Naive thymus-derived CD4-positive, alpha-beta T cell (primary cell): ENCODE measurements at regions not wholly inside any gene's neighbourhood (a gene's known extent, or its start where the extent isn't known, plus 50 kb on each side); places are given as distances from the start of the nearest gene placed in this dataset.

Experiments
- ATAC-seq: fragments of 150-1000 bp; cut with Tn5 transposase; 2 replicates; pipeline ENCODE4 v1.10.0; 2021; ENCODE audit warnings: mild to moderate bottlenecking, moderate library complexity
- CTCF ChIA-PET: fragments of 350-600 bp; sonication (Branson Sonifier 250); formaldehyde crosslinking; loops from one replicate; lab custom pipeline; 2021; ENCODE audit warnings: antibody characterized with exemption; lab: Charles Lee
- POLR2A ChIA-PET: fragments of 350-600 bp; sonication (Branson Sonifier 250); formaldehyde crosslinking; loops from one replicate; lab custom pipeline; 2021; ENCODE audit warnings: antibody characterized with exemption, inconsistent platforms; lab: Charles Lee
- DNase-seq, 9 donors: peaks; one replicate each; pipeline versions ENCODE4 v3.0.0 to v3.0.0-alpha.2; 2020 to 2022; ENCODE audit warnings: mixed read lengths in 1 of 9
- H3K27ac ChIP-seq: one replicate; pipeline ENCODE4 v1.7.0; 2013; ENCODE audit warnings: mild to moderate bottlenecking, low read depth, low read length, moderate library complexity
- H3K27me3 ChIP-seq, 2 donors: one replicate each; pipeline ENCODE4 v1.7.0; 2013; ENCODE audit warnings: low read length in 2 of 2, mild to moderate bottlenecking in 2 of 2, moderate library complexity in 2 of 2; ENCODE audit not compliant: control insufficient read depth in 2 of 2, insufficient read depth in 2 of 2
- H3K36me3 ChIP-seq, 3 experiments: 1 replicate in 2 of 3; 2 replicates in 1 of 3; pipeline ENCODE4 v1.7.0; 2013; ENCODE audit warnings: low read length in 3 of 3, mild to moderate bottlenecking in 3 of 3, moderate library complexity in 1 of 3; ENCODE audit not compliant: insufficient read depth in 3 of 3, control insufficient read depth in 2 of 3
- H3K4me1 ChIP-seq, 2 donors: one replicate each; pipeline ENCODE4 v1.7.0; 2013; ENCODE audit warnings: low read length in 2 of 2, mild to moderate bottlenecking in 2 of 2, moderate library complexity in 1 of 2; ENCODE audit not compliant: control insufficient read depth in 2 of 2, insufficient read depth in 2 of 2
- H3K4me3 ChIP-seq: 2 replicates; pipeline ENCODE4 v1.7.0; 2013; ENCODE audit warnings: mild to moderate bottlenecking, low read length
- H3K9me3 ChIP-seq, 3 experiments: 1 replicate in 2 of 3; 2 replicates in 1 of 3; pipeline ENCODE4 v1.7.0; 2013; ENCODE audit warnings: low read length in 3 of 3; ENCODE audit not compliant: control insufficient read depth in 2 of 3
- H3K27ac Mint-ChIP-seq, 9 donors: one replicate each; pipeline ENCODE4 v1.8.0; 2020 to 2022; ENCODE audit warnings: mixed read lengths in 9 of 9, mild to moderate bottlenecking in 8 of 9, moderate library complexity in 5 of 9, inconsistent platforms in 2 of 9
- H3K27me3 Mint-ChIP-seq, 5 donors: one replicate each; pipeline ENCODE4 v1.8.0; 2021 to 2022; ENCODE audit warnings: mixed read lengths in 5 of 5, mild to moderate bottlenecking in 1 of 5
- H3K36me3 Mint-ChIP-seq, 5 donors: one replicate each; pipeline ENCODE4 v1.8.0; 2020 to 2022; ENCODE audit warnings: mixed read lengths in 5 of 5, mild to moderate bottlenecking in 3 of 5, inconsistent platforms in 1 of 5
- H3K4me1 Mint-ChIP-seq, 7 donors: one replicate each; pipeline ENCODE4 v1.8.0; 2020 to 2022; ENCODE audit warnings: mixed read lengths in 7 of 7, mild to moderate bottlenecking in 3 of 7, inconsistent platforms in 1 of 7
- H3K4me3 Mint-ChIP-seq, 10 donors: one replicate each; pipeline ENCODE4 v1.8.0; 2020 to 2022; ENCODE audit warnings: mild to moderate bottlenecking in 10 of 10, mixed read lengths in 10 of 10, moderate library complexity in 6 of 10, inconsistent platforms in 2 of 10
- H3K9me3 Mint-ChIP-seq, 11 donors: one replicate each; pipeline ENCODE4 v1.8.0; 2020 to 2022; ENCODE audit warnings: mixed read lengths in 11 of 11, mild to moderate bottlenecking in 4 of 11, inconsistent platforms in 1 of 11, moderate library complexity in 1 of 11
- intact Hi-C, 2 donors: fragments of 100-400 bp; cut with micrococcal nuclease; formaldehyde crosslinking; loops; one replicate each; pipeline ENCODE4 v1.15.1; 2023

DNA sequence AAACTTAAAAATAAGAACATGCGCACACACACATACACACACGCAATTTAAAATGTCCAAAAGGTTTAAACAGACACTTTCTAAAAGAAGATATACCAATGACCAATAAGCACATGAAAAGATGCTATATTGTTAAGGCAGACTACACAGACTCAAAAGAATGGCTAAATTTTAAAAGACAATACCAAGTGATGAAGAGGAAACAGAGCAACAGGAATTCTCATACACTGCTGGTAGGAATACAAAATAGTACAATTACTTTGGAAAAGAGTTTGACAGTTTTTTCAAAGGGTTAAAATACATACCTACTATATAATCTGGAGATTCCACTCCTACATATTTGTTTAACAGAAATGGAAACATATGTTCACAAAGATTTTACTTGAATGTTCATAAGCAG lies 239.6 kb upstream of the SAMSN1 start:
- Histone ChIP-seq H3K9me3 (no peaks in the 10 kb centered on the region), H3K36me3 (no peaks in the 10 kb centered on the region), H3K27ac (no peak overlapping the region), H3K4me1 (no peaks in the 10 kb centered on the region), H3K27me3 (no peaks in the 10 kb centered on the region), H3K4me3 (no peak overlapping the region)
- ChIA-PET CTCF (no interaction called here), POLR2A (no interaction called here)
- Mint-ChIP-seq H3K36me3 (peaks cover 0 to 3% (median 0%) of the 10 kb centered on the region in 5 donors), H3K27me3 (peaks cover 0 to 23% (median 0%) of the 10 kb centered on the region in 5 donors), H3K4me3 (no peak overlapping the region), H3K9me3 (peaks cover 0 to 11% (median 2%) of the 10 kb centered on the region in 11 donors), H3K27ac (no peak overlapping the region), H3K4me1 (no peaks in the 10 kb centered on the region)
- ATAC-seq (no peak), DNase-seq (no peak)
- intact Hi-C loops = no loop called here

DNA sequence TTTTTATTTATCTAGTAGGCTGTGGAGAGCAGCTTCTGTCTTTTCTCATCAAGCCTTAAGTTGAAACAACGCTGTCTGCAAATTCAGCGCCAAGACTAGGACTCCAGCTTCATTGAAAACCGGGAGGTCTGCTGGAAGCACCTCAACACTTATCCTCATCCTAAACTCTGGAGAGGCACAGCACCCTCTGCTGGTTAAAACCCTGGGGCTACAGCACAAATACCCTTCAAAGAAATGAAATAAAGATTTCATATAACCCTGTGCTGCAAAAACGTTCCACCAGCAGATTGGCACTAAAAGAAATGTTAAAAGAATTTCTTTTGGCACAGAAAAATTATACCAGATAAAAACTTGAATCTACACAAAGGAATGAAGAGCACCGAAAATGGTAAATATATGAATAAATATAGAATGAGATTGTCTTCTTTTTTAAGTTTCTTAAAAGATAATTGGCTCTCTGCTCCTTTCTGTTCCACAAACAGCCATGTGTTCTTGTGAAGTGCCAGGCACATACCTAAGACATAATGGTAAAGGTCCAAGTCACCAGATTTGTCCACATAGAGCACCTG lies 227.7 kb upstream of the SAMSN1 start:
- Histone ChIP-seq H3K36me3 (no peaks in the 10 kb centered on the region), H3K9me3 (no peaks in the 10 kb centered on the region), H3K27ac (no peak overlapping the region), H3K4me1 (no peaks in the 10 kb centered on the region), H3K4me3 (no peak overlapping the region), H3K27me3 (peaks cover 0 to 3% of the 10 kb centered on the region in 2 donors)
- peak; percentile 74 for ATAC-seq
- Mint-ChIP-seq H3K4me1 (peaks cover 0 to 6% (median 0%) of the 10 kb centered on the region in 7 donors), H3K36me3 (peaks cover 0 to 1% (median 0%) of the 10 kb centered on the region in 5 donors), H3K27ac (no peak overlapping the region), H3K4me3 (no peak overlapping the region), H3K27me3 (peaks cover 0 to 11% (median 0%) of the 10 kb centered on the region in 5 donors), H3K9me3 (peaks cover 0 to 5% (median 0%) of the 10 kb centered on the region in 11 donors)
- ChIA-PET CTCF (interaction anchor here (0.6 kb wide), 1 partner anchor 16 kb away, joined by 3 read pairs; no protein-coding TSS in a partner anchor), POLR2A (interaction anchor here (0.7 kb wide), 1 partner anchor 359 kb away, joined by 3 read pairs; no protein-coding TSS in a partner anchor)
- peak in 8 of 9 donors; percentile 8 to 57 (median 37) for DNase-seq
- intact Hi-C loops = loop anchor here (1.0 to 5.0 kb wide), 6 partner anchors 371 to 818 kb away; no protein-coding TSS in a partner anchor

DNA sequence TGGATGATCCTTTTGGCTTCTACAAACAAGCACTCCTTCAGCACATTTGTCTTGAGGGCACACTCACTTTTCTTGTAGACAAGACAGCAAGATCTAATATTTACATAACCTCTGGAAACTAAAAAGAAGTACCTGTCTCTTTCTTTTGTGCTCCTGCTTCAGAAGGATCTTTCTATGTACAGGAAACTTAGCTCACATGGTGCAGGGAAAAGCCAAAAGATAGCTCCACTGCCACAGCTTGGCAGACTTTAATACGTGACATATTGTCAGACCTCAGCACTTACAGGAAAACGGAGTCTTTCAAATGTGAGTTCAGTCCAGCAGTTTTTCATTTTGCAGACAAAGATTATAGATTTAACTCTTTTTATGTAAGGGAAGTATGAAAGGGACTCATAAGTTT lies 225.5 kb upstream of the SAMSN1 start:
- ChIA-PET CTCF (interaction anchor here (1.2 kb wide), 1 partner anchor 9 kb away, joined by 4 read pairs; no protein-coding TSS in a partner anchor), POLR2A (no interaction called here)
- intact Hi-C loops = loop anchor here (5.0 kb wide), 3 partner anchors 711 to 821 kb away; no protein-coding TSS in a partner anchor
- H3K36me3 Mint-ChIP-seq = peaks cover 0 to 1% (median 0%) of the 10 kb centered on the region in 5 donors
- peaks cover 0 to 8% (median 0%) of the 10 kb centered on the region in 5 donors for H3K27me3 Mint-ChIP-seq
- DNase-seq (no peak), ATAC-seq (no peak)
- H3K9me3 Mint-ChIP-seq = no peaks in the 10 kb centered on the region
- Histone ChIP-seq H3K4me1 (no peaks in the 10 kb centered on the region), H3K9me3 (no peaks in the 10 kb centered on the region), H3K27ac (no peak overlapping the region), H3K36me3 (no peaks in the 10 kb centered on the region), H3K27me3 (peaks cover 0 to 3% of the 10 kb centered on the region in 2 donors), H3K4me3 (no peak overlapping the region)
- H3K4me1 Mint-ChIP-seq = peaks cover 0 to 6% (median 0%) of the 10 kb centered on the region in 7 donors
- H3K27ac Mint-ChIP-seq = peak overlapping the region in 1 of 9 donors; percentile 8
- H3K4me3 Mint-ChIP-seq = no peak overlapping the region

DNA sequence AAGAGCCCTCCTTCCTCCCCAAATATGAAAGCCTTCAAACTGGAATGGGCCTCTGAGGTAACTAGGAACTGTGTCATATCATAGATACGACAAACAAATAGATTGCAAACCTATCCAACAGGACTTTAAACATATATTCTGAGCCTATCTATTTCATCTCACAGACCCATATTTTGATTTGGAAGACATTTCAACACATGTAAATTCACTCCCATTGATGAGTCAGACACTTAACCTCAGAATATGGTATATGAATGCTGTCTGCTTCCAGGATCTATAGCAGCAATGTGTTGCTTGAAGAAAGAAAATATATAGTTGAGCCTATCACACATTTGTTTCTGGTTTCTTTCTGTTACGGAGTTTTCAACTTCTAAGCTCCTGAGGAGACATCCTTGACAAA lies 221.9 kb upstream of the SAMSN1 start:
- H3K4me3 Mint-ChIP-seq = no peak overlapping the region
- POLR2A ChIA-PET = no interaction called here
- CTCF ChIA-PET = interaction anchor here (1.0 kb wide), 1 partner anchor 31 kb away, joined by 4 read pairs; no protein-coding TSS in a partner anchor
- Histone ChIP-seq H3K4me3 (no peak overlapping the region), H3K36me3 (no peaks in the 10 kb centered on the region), H3K27me3 (no peaks in the 10 kb centered on the region), H3K4me1 (peaks cover 0 to 6% of the 10 kb centered on the region in 2 donors), H3K9me3 (no peaks in the 10 kb centered on the region), H3K27ac (no peak overlapping the region)
- ATAC-seq (no peak), DNase-seq (no peak)
- H3K4me1 Mint-ChIP-seq = peaks cover 0 to 4% (median 0%) of the 10 kb centered on the region in 7 donors
- H3K36me3 Mint-ChIP-seq = peaks cover 0 to 2% (median 0%) of the 10 kb centered on the region in 5 donors
- intact Hi-C loops = loop anchor here in 1 of 2 donors (10.0 kb wide), 1 partner anchor 297 kb away; the partner anchor contains the start of gene NRIP1
- H3K27ac Mint-ChIP-seq = no peak overlapping the region
- H3K27me3 Mint-ChIP-seq = no peaks in the 10 kb centered on the region
- H3K9me3 Mint-ChIP-seq = peaks cover 0 to 2% (median 0%) of the 10 kb centered on the region in 11 donors

DNA sequence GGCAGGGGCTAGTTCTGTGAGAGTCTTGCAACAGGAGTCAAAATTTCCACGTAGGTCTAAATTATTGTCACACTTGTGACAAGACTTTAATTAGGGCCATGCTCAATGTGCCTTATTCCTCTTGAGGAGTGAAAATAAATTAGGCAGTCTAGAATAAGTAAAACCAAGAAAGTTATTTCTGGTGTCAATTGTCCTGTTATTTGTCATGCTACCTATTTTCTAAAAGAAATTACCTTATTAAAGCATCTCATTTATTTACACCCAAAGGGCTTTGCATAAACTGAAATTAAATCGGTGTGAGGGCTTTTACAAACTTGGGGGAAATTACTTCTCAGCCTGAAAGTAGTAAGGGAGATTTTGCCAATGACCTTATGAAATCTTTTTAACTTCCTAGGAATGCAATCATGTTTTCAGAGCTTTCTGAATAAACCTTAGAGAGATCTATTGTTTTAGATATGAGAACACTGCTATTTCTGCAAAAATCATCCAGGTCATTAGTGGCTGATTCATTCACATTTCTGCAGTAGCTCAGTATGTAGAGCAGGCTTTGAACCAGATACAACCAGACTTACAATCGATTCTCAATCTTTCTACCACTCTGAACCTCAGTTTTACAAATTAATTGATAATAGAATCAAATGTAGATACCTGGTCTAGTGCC lies 221.2 kb upstream of the SAMSN1 start:
- no peaks in the 10 kb centered on the region for H3K27me3 ChIP-seq
- Mint-ChIP-seq H3K4me1 (peaks cover 0 to 4% (median 0%) of the 10 kb centered on the region in 7 donors), H3K27me3 (no peaks in the 10 kb centered on the region), H3K9me3 (peaks cover 0 to 2% (median 0%) of the 10 kb centered on the region in 11 donors), H3K4me3 (no peak overlapping the region), H3K36me3 (peaks cover 0 to 2% (median 0%) of the 10 kb centered on the region in 5 donors), H3K27ac (no peak overlapping the region)
- DNase-seq = no peak
- no peak for ATAC-seq
- intact Hi-C loops = loop anchor here in 1 of 2 donors (10.0 kb wide), 1 partner anchor 297 kb away; the partner anchor contains the start of gene NRIP1
- no peak overlapping the region for H3K27ac ChIP-seq
- H3K9me3 ChIP-seq = no peaks in the 10 kb centered on the region
- no peaks in the 10 kb centered on the region for H3K36me3 ChIP-seq
- H3K4me3 ChIP-seq = no peak overlapping the region
- ChIA-PET POLR2A (interaction anchor here (0.8 kb wide), 1 partner anchor 139 kb away, joined by 3 read pairs; no protein-coding TSS in a partner anchor), CTCF (no interaction called here)
- H3K4me1 ChIP-seq = peaks cover 0 to 10% of the 10 kb centered on the region in 2 donors

DNA sequence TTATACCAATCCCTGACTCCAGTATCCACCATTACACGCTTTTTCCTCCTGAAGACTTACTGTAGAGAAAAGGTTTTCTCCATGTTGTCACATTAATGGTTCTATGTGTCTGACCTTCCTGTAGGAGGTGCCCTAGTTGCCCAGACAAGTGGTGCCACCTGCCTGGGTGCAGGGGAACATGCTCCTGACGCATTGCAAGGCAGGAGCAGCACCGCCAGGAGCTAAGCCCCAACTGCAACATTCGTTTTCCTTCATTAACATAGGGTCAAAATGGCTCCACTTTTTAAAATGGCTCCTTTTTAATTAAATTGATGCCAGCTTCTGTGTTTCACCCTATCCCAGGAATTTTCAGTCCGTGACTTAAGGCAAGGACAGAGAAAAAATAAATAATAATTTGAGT lies 220.1 kb upstream of the SAMSN1 start:
- Mint-ChIP-seq H3K27ac (no peak overlapping the region), H3K4me3 (no peak overlapping the region), H3K27me3 (no peaks in the 10 kb centered on the region), H3K4me1 (peaks cover 0 to 7% (median 6%) of the 10 kb centered on the region in 7 donors), H3K36me3 (peaks cover 0 to 2% (median 0%) of the 10 kb centered on the region in 5 donors), H3K9me3 (peaks cover 0 to 2% (median 0%) of the 10 kb centered on the region in 11 donors)
- DNase-seq (no peak), ATAC-seq (no peak)
- Histone ChIP-seq H3K9me3 (no peaks in the 10 kb centered on the region), H3K4me3 (no peak overlapping the region), H3K36me3 (no peaks in the 10 kb centered on the region), H3K27me3 (no peaks in the 10 kb centered on the region), H3K27ac (no peak overlapping the region), H3K4me1 (peaks cover 0 to 10% of the 10 kb centered on the region in 2 donors)
- POLR2A ChIA-PET = interaction anchor here (0.8 kb wide), 1 partner anchor 138 kb away, joined by 3 read pairs; no protein-coding TSS in a partner anchor
- intact Hi-C loops = loop anchor here in 1 of 2 donors (10.0 kb wide), 1 partner anchor 299 kb away; the partner anchor contains the start of gene NRIP1
- CTCF ChIA-PET = no interaction called here
